BLaER1 (cell line): ENCODE measurements at regions not wholly inside any gene's neighbourhood (a gene's known extent, or its start where the extent isn't known, plus 50 kb on each side); places are given as distances from the start of the nearest gene placed in this dataset.
"Not testable (repeated sequence)": the region's sequence is repeated elsewhere in the genome, so short reads cannot be mapped to it uniquely, and the experiment has no call there.

Source experiments
- H3K27ac ChIP-seq: shearing (Covaris generic); formaldehyde crosslinking; 2 replicates; pipeline ENCODE4 v1.8.1; 2022
- H3K27me3 ChIP-seq: shearing (Covaris generic); formaldehyde crosslinking; 2 replicates; pipeline ENCODE4 v1.8.1; 2022
- H3K36me3 ChIP-seq: shearing (Covaris generic); formaldehyde crosslinking; 2 replicates; pipeline ENCODE4 v1.8.1; 2022
- H3K4me1 ChIP-seq: shearing (Covaris generic); formaldehyde crosslinking; 2 replicates; pipeline ENCODE4 v1.8.1; 2022
- H3K4me2 ChIP-seq: shearing (Covaris generic); formaldehyde crosslinking; 2 replicates; pipeline ENCODE4 v1.8.1; 2022
- H3K4me3 ChIP-seq: shearing (Covaris generic); formaldehyde crosslinking; 2 replicates; pipeline ENCODE4 v1.8.1; 2022
- H3K9ac ChIP-seq: shearing (Covaris generic); formaldehyde crosslinking; 2 replicates; pipeline ENCODE4 v1.8.1; 2022
- H3K9me3 ChIP-seq: shearing (Covaris generic); formaldehyde crosslinking; 2 replicates; pipeline ENCODE4 v1.8.1; 2022
- H4K20me1 ChIP-seq: shearing (Covaris generic); formaldehyde crosslinking; 2 replicates; pipeline ENCODE4 v1.8.1; 2022
- Cebpa-rat ChIP-seq: shearing (Covaris generic); IDR thresholded peaks from 2 replicates; pipeline ENCODE4 v1.8.1; 2022

DNA sequence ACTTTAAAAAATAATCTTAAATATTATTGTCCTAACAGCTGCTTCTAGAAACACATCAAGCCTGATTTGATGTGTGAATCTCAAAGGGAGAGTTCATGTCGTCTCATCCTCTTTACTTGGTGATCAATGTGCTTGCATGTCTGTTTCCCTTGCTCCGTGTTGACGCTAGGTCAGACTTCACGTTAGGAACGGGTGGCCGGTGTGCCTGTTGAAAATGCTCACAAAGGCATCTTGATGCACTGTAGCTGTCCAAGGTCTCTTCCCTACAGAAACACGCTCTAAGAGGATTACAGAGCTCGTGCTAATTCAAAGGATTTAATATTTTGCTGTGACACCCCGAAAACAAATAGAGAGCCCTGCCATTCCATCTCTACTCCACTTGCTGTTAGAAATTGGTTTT lies 84.6 kb downstream of the ID4 start:
- Histone ChIP-seq H3K9ac (no peak overlapping the region), H3K4me3 (no peak overlapping the region), H4K20me1 (no peaks in the 10 kb centered on the region), H3K36me3 (no peaks in the 10 kb centered on the region), H3K4me1 (no peaks in the 10 kb centered on the region), H3K27ac (no peak overlapping the region), H3K27me3 (no peaks in the 10 kb centered on the region), H3K9me3 (peaks cover 18% of the 10 kb centered on the region), H3K4me2 (no peak overlapping the region)
- TF ChIP-seq Cebpa-rat: no peak

GRCh38 chr6:19925533-19925932 lies 88.4 kb downstream of the ID4 start:
- TF ChIP-seq Cebpa-rat: no peak
- Histone ChIP-seq H3K4me3 (no peak overlapping the region), H3K4me1 (no peaks in the 10 kb centered on the region), H3K27me3 (no peaks in the 10 kb centered on the region), H3K36me3 (no peaks in the 10 kb centered on the region), H3K9ac (no peak overlapping the region), H3K27ac (no peak overlapping the region), H3K4me2 (no peak overlapping the region), H3K9me3 (no peaks in the 10 kb centered on the region), H4K20me1 (no peaks in the 10 kb centered on the region)

DNA sequence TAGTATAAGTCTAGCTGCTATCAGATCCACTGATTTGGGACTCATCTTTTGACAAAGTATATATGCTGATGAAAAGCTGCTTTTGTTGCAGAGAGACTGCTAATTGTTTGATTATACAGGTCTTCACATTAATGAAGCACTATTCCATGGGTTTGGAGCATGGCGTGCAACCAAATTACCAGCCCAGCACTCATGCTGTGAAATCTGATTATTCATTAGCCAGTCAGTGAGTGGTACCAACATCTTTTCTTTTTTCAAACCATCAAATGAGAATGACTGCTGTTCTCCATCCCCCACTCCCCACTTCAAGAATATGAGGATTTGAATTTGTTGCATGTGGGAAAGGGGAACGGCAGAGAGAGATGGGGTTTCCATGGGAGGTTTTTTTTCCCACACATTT lies 91.3 kb downstream of the ID4 start:
- no peak overlapping the region for H3K9ac ChIP-seq
- H3K27me3 ChIP-seq: no peaks in the 10 kb centered on the region
- no peak overlapping the region for H3K4me3 ChIP-seq
- no peak overlapping the region for H3K4me2 ChIP-seq
- no peak for TF ChIP-seq Cebpa-rat
- no peaks in the 10 kb centered on the region for H3K9me3 ChIP-seq
- H3K4me1 ChIP-seq: no peaks in the 10 kb centered on the region
- H4K20me1 ChIP-seq: no peaks in the 10 kb centered on the region
- H3K36me3 ChIP-seq: no peaks in the 10 kb centered on the region
- no peak overlapping the region for H3K27ac ChIP-seq

DNA sequence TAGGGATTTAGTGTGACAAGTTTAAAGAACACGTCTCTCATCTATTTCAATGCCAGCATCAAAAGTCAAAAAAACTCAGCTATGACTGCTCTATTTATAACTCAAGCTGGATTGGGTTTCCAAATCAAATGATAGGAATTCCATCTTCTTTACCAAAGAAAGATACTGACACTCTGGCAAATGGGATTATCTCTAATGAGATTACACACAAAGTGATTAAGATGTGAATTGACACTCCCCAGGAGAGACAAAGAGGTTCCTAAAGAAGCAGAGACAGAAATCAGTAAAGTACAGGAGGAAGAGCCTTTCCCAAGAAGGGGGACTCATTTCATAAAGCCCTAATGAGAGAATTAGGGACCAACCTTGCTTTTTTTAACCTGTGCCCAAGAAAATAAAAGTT lies 92.1 kb downstream of the ID4 start:
- Histone ChIP-seq H3K4me1 (no peaks in the 10 kb centered on the region), H3K4me3 (no peak overlapping the region), H3K9ac (no peak overlapping the region), H3K4me2 (no peak overlapping the region), H4K20me1 (no peaks in the 10 kb centered on the region), H3K27me3 (no peaks in the 10 kb centered on the region), H3K36me3 (no peaks in the 10 kb centered on the region), H3K9me3 (no peaks in the 10 kb centered on the region), H3K27ac (no peak overlapping the region)
- no peak for TF ChIP-seq Cebpa-rat

DNA sequence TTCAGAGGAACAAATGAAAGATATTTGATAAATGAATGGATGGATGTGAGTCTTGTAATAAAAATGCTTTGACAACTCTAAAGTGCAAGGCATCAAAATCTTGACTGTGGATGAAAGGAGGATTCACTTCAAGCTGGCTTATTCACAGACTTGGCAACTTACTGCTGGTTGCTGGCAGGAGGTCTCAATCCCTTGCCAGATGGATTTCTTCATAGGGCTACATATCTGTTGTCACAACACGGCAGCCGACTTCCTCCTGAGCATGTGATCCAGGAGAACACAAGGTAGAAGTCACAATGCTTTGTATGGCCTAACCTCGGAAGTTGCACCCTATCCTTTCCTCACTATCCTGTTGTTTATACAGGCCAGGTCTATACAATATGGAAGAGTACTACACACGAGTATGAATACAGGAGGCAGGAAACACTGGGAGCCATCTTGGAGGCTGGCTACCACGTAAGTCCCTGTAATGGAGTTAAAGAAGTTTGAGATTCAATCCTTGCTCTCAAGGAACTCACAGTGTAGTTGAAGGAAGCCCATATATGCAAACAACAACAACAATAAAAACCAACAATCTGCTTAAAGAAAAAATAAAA lies 97.9 kb downstream of the ID4 start:
- H3K27ac ChIP-seq: no peak overlapping the region
- no peak overlapping the region for H3K4me2 ChIP-seq
- H3K4me3 ChIP-seq: no peak overlapping the region
- no peaks in the 10 kb centered on the region for H3K36me3 ChIP-seq
- no peaks in the 10 kb centered on the region for H4K20me1 ChIP-seq
- no peak for TF ChIP-seq Cebpa-rat
- H3K9me3 ChIP-seq: peaks cover 4% of the 10 kb centered on the region; the same call in 1 of the 2 replicates
- no peak overlapping the region for H3K9ac ChIP-seq
- no peaks in the 10 kb centered on the region for H3K27me3 ChIP-seq
- H3K4me1 ChIP-seq: no peaks in the 10 kb centered on the region

DNA sequence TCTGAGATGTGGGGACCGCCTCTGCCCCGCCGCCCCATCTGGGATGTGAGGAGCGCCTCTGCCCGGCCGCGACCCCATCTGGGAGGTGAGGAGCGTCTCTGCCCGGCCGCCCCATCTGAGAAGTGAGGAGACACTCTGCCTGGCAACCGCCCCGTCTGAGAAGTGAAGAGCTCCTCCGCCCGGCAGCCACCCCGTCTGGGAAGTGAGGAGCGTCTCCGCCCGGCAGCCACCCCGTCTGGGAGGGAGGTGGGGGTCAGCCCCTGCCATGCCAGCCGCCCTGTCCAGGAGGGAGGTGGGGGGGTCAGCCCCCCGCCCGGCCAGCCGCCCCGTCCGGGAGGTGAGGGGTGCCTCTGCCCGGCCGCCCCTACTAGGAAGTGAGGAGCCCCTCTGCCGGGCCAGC lies 102.2 kb downstream of the ID4 start:
- not testable (repeated sequence) for H3K36me3 ChIP-seq, H4K20me1 ChIP-seq, H3K27me3 ChIP-seq, H3K9me3 ChIP-seq, H3K4me1 ChIP-seq, H3K4me3 ChIP-seq, H3K27ac ChIP-seq, H3K4me2 ChIP-seq, H3K9ac ChIP-seq

GRCh38 chr6:19939926-19940325 lies 102.8 kb downstream of the ID4 start:
- not testable (repeated sequence) for H3K27me3 ChIP-seq, H3K4me2 ChIP-seq, H3K36me3 ChIP-seq, H3K4me3 ChIP-seq, H3K4me1 ChIP-seq, H3K9me3 ChIP-seq, H3K27ac ChIP-seq, H3K9ac ChIP-seq, H4K20me1 ChIP-seq

DNA sequence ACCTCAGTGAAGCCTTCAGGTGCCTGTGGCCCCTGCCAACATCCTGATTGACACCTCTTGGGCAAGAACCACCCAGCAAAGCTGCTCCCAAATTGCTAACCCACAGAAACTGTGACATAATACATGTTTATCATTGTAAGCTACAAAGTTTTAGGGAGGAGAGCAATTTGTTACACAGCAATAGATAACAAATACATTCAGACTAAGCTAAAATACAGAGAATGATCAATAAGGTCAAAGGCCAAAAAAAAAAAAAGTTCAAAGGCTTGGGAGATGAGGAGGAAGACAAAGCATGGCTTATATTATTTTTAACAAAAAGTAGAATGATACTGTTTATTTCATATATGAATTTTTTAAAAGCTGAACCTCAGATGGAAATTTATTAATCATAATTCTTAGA lies 105.9 kb downstream of the ID4 start:
- TF ChIP-seq Cebpa-rat: no peak

DNA sequence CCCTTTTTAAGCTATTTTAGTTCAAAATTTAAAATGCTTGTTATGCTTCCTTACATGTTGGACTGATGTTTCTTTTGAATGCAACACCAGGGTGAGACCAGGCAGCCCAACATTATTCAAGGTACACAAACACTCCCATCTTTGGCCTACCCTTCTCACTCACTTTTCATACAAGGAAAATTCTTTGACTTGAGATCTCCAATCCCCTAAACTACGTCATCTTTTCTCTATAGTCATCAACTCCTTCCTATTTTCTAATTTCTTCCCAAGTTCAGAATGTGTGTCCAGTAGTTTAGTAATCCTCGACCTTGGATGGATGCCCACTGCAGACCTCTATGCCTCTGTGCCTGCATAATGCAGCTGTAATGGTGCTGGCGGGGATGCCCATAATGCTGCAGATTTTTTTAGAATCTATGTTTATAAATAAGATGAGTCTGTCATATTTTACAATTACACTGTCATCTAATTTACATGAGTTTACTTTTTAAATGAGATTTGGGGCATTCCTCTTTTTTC lies 108.7 kb downstream of the ID4 start:
- H3K4me3 ChIP-seq: no peak overlapping the region
- H3K9ac ChIP-seq: no peak overlapping the region
- no peak overlapping the region for H3K27ac ChIP-seq
- H4K20me1 ChIP-seq: no peaks in the 10 kb centered on the region
- no peak overlapping the region for H3K4me2 ChIP-seq
- no peaks in the 10 kb centered on the region for H3K27me3 ChIP-seq
- H3K4me1 ChIP-seq: no peaks in the 10 kb centered on the region
- no peak for TF ChIP-seq Cebpa-rat
- H3K36me3 ChIP-seq: no peaks in the 10 kb centered on the region
- H3K9me3 ChIP-seq: peaks cover 4% of the 10 kb centered on the region; the same call in 1 of the 2 replicates

More for the DNA sequence above, 105.9 kb downstream of the ID4 start:
- peaks cover 4% of the 10 kb centered on the region; the same call in 1 of the 2 replicates for H3K9me3 ChIP-seq
- no peak overlapping the region for H3K4me2 ChIP-seq
- no peak overlapping the region for H3K4me3 ChIP-seq
- H3K36me3 ChIP-seq: no peaks in the 10 kb centered on the region
- no peaks in the 10 kb centered on the region for H3K27me3 ChIP-seq
- H3K9ac ChIP-seq: no peak overlapping the region
- H4K20me1 ChIP-seq: no peaks in the 10 kb centered on the region
- no peaks in the 10 kb centered on the region for H3K4me1 ChIP-seq
- no peak overlapping the region for H3K27ac ChIP-seq

DNA sequence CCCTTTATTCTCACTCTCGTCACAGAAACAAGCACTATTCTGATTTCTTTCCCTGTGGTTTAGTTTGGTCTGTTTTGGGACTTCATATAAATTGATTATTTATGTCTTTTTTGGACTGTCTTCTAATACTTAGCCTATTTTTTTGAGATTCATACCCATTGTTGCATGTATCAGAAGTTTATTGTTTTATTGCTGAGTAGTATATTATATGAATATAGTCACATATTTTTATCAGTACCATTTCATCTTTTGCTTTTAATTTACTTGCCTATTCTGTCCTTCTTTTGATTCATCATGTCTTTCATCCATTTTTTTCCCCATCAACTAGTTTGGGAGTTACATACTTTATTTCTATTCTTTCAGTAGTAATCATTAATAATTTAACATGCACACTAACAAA lies 112.0 kb downstream of the ID4 start:
- no peaks in the 10 kb centered on the region for H4K20me1 ChIP-seq

DNA sequence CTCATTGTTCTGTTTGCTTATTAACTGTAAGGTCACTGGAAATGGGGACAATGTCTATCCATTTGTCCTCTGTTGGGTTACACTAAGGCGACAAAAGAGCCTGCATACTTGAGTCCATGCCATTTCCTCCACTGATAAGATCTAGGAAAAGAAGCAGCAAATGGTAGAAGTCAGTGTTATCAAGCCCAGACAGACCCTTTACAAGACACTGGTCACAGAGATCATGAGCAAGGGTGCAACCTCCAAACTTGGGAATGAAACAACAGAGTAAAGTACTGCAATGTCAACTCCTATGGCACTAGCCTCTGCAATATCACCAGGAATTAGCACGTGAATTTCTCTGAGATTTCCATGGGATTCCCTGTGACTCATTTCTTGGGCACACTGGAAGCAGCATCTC lies 126.9 kb downstream of the ID4 start:
- Histone ChIP-seq H3K9ac (no peak overlapping the region), H3K4me2 (no peak overlapping the region), H3K9me3 (no peaks in the 10 kb centered on the region), H4K20me1 (no peaks in the 10 kb centered on the region), H3K27ac (no peak overlapping the region), H3K4me3 (no peak overlapping the region), H3K27me3 (no peaks in the 10 kb centered on the region), H3K4me1 (no peaks in the 10 kb centered on the region), H3K36me3 (no peaks in the 10 kb centered on the region)
- no peak for TF ChIP-seq Cebpa-rat

More for the DNA sequence above, 112.0 kb downstream of the ID4 start:
- Histone ChIP-seq H3K9me3 (peaks cover 4% of the 10 kb centered on the region; the same call in 1 of the 2 replicates), H3K9ac (no peak overlapping the region), H3K4me2 (no peak overlapping the region), H3K27ac (no peak overlapping the region), H3K4me3 (no peak overlapping the region), H3K36me3 (no peaks in the 10 kb centered on the region), H3K27me3 (no peaks in the 10 kb centered on the region), H3K4me1 (no peaks in the 10 kb centered on the region)
- TF ChIP-seq Cebpa-rat: no peak
